SK-N-SH (cell line): ENCODE measurements at regions not wholly inside any gene's neighbourhood (a gene's known extent, or its start where the extent isn't known, plus 50 kb on each side); places are given as distances from the start of the nearest gene placed in this dataset.

ENCODE experiments used
- CTCF ChIA-PET: fragments of 300-600, 350-600 bp; formaldehyde crosslinking; extraction: SDS; loops from one replicate; lab custom pipeline; 2021; lab: Yijun Ruan, JAX
- POLR2A ChIA-PET: fragments of 350-600 bp; sonication (Branson Sonifier 250); formaldehyde crosslinking; extraction: SDS; loops from one replicate; lab custom pipeline; 2020; ENCODE audit warnings: antibody characterized with exemption, inconsistent platforms; lab: Yijun Ruan, JAX
- DNase-seq: peaks from one replicate; pipeline ENCODE4 v3.0.0; 2012
- H2AFZ ChIP-seq: fragments of 200-600 bp; sonication (generic); 2 replicates; pipeline ENCODE4 v1.8.1; 2016; ENCODE audit warnings: antibody characterized with exemption, mild to moderate bottlenecking, low read depth
- H3F3A ChIP-seq: fragments of 200-600 bp; sonication (generic); replicated peaks from 2 replicates; pipeline ENCODE3; 2016; ENCODE audit warnings: antibody characterized with exemption, mild to moderate bottlenecking; ENCODE audit not compliant: insufficient read depth
- H3K27ac ChIP-seq, 2 experiments: fragments of 200-500 bp in 1 of 2; fragments of 200-600 bp in 1 of 2; sonication (Bioruptor generic) in 1 of 2; sonication (generic), shearing (Covaris generic) in 1 of 2; 2 replicates each; pipeline versions ENCODE4 v1.5.1 to v1.6.1; 2014 to 2016; ENCODE audit warnings: low read depth in 2 of 2, inconsistent platforms in 1 of 2, low read length in 1 of 2, mild to moderate bottlenecking in 1 of 2, mixed read lengths in 1 of 2
- H3K27me3 ChIP-seq: fragments of 200-600 bp; sonication (generic), shearing (Covaris generic); 2 replicates; pipeline ENCODE4 v1.6.1; 2016; ENCODE audit warnings: mixed run types; ENCODE audit not compliant: insufficient read depth
- H3K36me3 ChIP-seq, 2 experiments: fragments of 200-500 bp in 1 of 2; fragments of 200-600 bp in 1 of 2; sonication (Bioruptor generic) in 1 of 2; sonication (generic) in 1 of 2; replicated peaks in 1 of 2; 2 replicates each; pipeline versions ENCODE3 to v1.5.1; 2014 to 2016; ENCODE audit warnings: low read length in 1 of 2, mild to moderate bottlenecking in 1 of 2; ENCODE audit not compliant: insufficient read depth in 2 of 2, control insufficient read depth in 1 of 2
- H3K4me1 ChIP-seq, 2 experiments: fragments of 200-500 bp in 1 of 2; fragments of 200-600 bp in 1 of 2; sonication (Bioruptor generic) in 1 of 2; sonication (generic), shearing (Covaris generic) in 1 of 2; 2 replicates each; pipeline versions ENCODE4 v1.5.1 to v1.6.1; 2014 to 2016; ENCODE audit warnings: low read depth in 1 of 2, low read length in 1 of 2, mixed run types in 1 of 2; ENCODE audit not compliant: insufficient read depth in 2 of 2, control insufficient read depth in 1 of 2
- H3K4me2 ChIP-seq: fragments of 200-600 bp; sonication (generic), shearing (Covaris generic); 2 replicates; pipeline ENCODE4 v1.6.1; 2017; ENCODE audit warnings: mixed run types
- H3K4me3 ChIP-seq, 2 experiments: fragments of 200-500 bp in 1 of 2; fragments of 200-600 bp in 1 of 2; sonication (Bioruptor generic) in 1 of 2; sonication (generic), shearing (Covaris generic) in 1 of 2; 2 replicates each; pipeline versions ENCODE4 v1.5.1 to v1.8.1; 2014 to 2016; ENCODE audit warnings: low read depth in 2 of 2, inconsistent platforms in 1 of 2, low read length in 1 of 2, mild to moderate bottlenecking in 1 of 2, mixed read lengths in 1 of 2, moderate library complexity in 1 of 2
- H3K79me2 ChIP-seq: fragments of 200-600 bp; sonication (generic); 2 replicates; pipeline ENCODE4 v1.8.1; 2017; ENCODE audit warnings: mild to moderate bottlenecking; ENCODE audit not compliant: insufficient read depth
- H3K9ac ChIP-seq: fragments of 200-600 bp; sonication (generic); 2 replicates; pipeline ENCODE4 v1.6.1; 2017; ENCODE audit warnings: mixed run types
- H3K9me2 ChIP-seq: fragments of 200-600 bp; sonication (generic); 2 replicates; pipeline ENCODE4 v1.6.1; 2017; ENCODE audit warnings: mixed run types
- H3K9me3 ChIP-seq: fragments of 200-600 bp; sonication (generic); 2 replicates; pipeline ENCODE4 v1.6.1; 2017; ENCODE audit warnings: mixed run types, mild to moderate bottlenecking, moderate library complexity
- H4K20me1 ChIP-seq: fragments of 200-600 bp; sonication (generic); 2 replicates; pipeline ENCODE4 v1.6.1; 2017; ENCODE audit warnings: mild to moderate bottlenecking, mixed run types; ENCODE audit not compliant: insufficient read depth
- CHD2 ChIP-seq: fragments of 150-350 bp; IDR thresholded peaks from 2 replicates; pipeline ENCODE4 v1.6.1; 2018; ENCODE audit warnings: low read length; ENCODE audit not compliant: partially characterized antibody
- ELF1 ChIP-seq: IDR thresholded peaks from 2 replicates; pipeline ENCODE4 v1.4.0; 2012
- EP300 ChIP-seq, 2 experiments: IDR thresholded peaks; 2 replicates each; pipeline versions ENCODE4 v1.4.0 to v1.6.1; 2012; ENCODE audit warnings: borderline replicate concordance in 1 of 2, low read depth in 1 of 2, low read length in 1 of 2
- EZH2phosphoT487 ChIP-seq: fragments of 200-600 bp; sonication (generic); IDR thresholded peaks from 2 replicates; pipeline ENCODE4 v1.6.1; 2017; ENCODE audit warnings: low read depth, mixed run types, mild to moderate bottlenecking, antibody characterized with exemption, moderate library complexity, borderline replicate concordance
- FOSL2 ChIP-seq: IDR thresholded peaks from 2 replicates; pipeline ENCODE4 v1.4.0; 2012; ENCODE audit warnings: low read depth, mild to moderate bottlenecking, moderate library complexity, borderline replicate concordance
- MEF2A ChIP-seq: IDR thresholded peaks from 2 replicates; pipeline ENCODE4 v1.4.0; 2012; ENCODE audit warnings: low read depth, borderline replicate concordance
- MXI1 ChIP-seq: IDR thresholded peaks from 2 replicates; pipeline ENCODE4 v1.6.1; 2012; ENCODE audit warnings: mild to moderate bottlenecking, low read depth, low read length, improper control_type of control experiment
- RAD21 ChIP-seq: IDR thresholded peaks from 2 replicates; pipeline ENCODE4 v1.6.1; 2012; ENCODE audit warnings: mild to moderate bottlenecking, low read length
- RCOR1 ChIP-seq: fragments of 150-350 bp; IDR thresholded peaks from 2 replicates; pipeline ENCODE4 v1.6.1; 2017; ENCODE audit warnings: antibody characterized with exemption, low read length
- RFX5 ChIP-seq: IDR thresholded peaks from 2 replicates; pipeline ENCODE4 v1.6.1; 2012; ENCODE audit warnings: mild to moderate bottlenecking, improper control_type of control experiment, low read length
- SMC3 ChIP-seq: IDR thresholded peaks from 2 replicates; pipeline ENCODE4 v1.6.1; 2012; ENCODE audit warnings: low read depth, low read length, improper control_type of control experiment
- TAF1 ChIP-seq: IDR thresholded peaks from 2 replicates; pipeline ENCODE4 v1.6.1; 2012; ENCODE audit warnings: low read depth, mild to moderate bottlenecking, low read length, moderate library complexity, borderline replicate concordance
- TEAD4 ChIP-seq: IDR thresholded peaks from 2 replicates; pipeline ENCODE4 v1.4.0; 2012; ENCODE audit warnings: mild to moderate bottlenecking, borderline replicate concordance; ENCODE audit not compliant: insufficient read depth
- WGBS: methylation state at CpG from one replicate; pipeline ENCODE4 v1.1.6; 2017; ENCODE audit warnings: low lambda C conversion rate; 5-methylcytosine and 5-hydroxymethylcytosine counted together
- TF ChIP-seq, protein P1 (sequence below): fragments of 200-600 bp; sonication (generic); IDR thresholded peaks from 2 replicates; pipeline ENCODE4 v1.6.1; 2017; ENCODE audit warnings: antibody characterized with exemption, mild to moderate bottlenecking, moderate library complexity
- TF ChIP-seq, protein P2 (sequence below): fragments of 150-350 bp; IDR thresholded peaks from 2 replicates; pipeline ENCODE4 v1.6.1; 2017; ENCODE audit warnings: antibody characterized with exemption, low read length, low read depth, borderline replicate concordance
- TF ChIP-seq, protein P3 (sequence below): fragments of 150-350 bp; IDR thresholded peaks from 2 replicates; pipeline ENCODE4 v1.6.1; 2016; ENCODE audit warnings: mild to moderate bottlenecking, low read depth, low read length
- TF ChIP-seq, protein P4 (sequence below): IDR thresholded peaks from 2 replicates; pipeline ENCODE4 v1.4.0; 2012; ENCODE audit warnings: low read depth, borderline replicate concordance
- TF ChIP-seq, protein P5 (sequence below): IDR thresholded peaks from 2 replicates; pipeline ENCODE4 v1.4.0; 2012; ENCODE audit warnings: low read depth, borderline replicate concordance

DNA sequence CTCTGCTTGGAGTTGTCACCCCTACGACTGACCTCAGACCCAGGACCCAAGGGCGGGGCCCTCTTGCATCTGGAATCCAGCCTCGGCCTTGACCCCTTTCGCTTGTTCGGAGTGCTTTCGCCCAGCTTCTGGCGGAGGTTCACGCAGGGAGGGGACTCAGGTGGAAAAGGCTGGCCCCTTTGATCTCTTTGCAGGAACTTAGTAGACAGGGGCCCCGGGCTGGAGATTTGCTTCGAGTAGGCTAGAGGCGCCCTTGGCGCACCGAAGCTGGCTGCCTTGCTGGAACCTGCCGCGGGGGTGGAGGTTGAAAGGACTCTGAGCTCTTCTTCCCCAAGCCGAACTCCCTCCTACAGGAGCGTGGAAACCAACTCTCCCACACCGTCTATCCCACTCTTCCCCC lies 255.1 kb downstream of the OTUD1 start:
- TF ChIP-seq TAF1 (no peak), EZH2phosphoT487 (no peak), RCOR1 (no peak), FOSL2 (no peak), SMC3 (no peak), TEAD4 (no peak), ELF1 (no peak), MEF2A (no peak), EP300 (IDR thresholded peaks at IDR 0.05; ENCODE audit: borderline replicate concordance in 1 of 2, low read depth in 1 of 2, low read length in 1 of 2) (no peak)
- TF ChIP-seq, protein P1, sequence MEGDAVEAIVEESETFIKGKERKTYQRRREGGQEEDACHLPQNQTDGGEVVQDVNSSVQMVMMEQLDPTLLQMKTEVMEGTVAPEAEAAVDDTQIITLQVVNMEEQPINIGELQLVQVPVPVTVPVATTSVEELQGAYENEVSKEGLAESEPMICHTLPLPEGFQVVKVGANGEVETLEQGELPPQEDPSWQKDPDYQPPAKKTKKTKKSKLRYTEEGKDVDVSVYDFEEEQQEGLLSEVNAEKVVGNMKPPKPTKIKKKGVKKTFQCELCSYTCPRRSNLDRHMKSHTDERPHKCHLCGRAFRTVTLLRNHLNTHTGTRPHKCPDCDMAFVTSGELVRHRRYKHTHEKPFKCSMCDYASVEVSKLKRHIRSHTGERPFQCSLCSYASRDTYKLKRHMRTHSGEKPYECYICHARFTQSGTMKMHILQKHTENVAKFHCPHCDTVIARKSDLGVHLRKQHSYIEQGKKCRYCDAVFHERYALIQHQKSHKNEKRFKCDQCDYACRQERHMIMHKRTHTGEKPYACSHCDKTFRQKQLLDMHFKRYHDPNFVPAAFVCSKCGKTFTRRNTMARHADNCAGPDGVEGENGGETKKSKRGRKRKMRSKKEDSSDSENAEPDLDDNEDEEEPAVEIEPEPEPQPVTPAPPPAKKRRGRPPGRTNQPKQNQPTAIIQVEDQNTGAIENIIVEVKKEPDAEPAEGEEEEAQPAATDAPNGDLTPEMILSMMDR, result no peak
- TF ChIP-seq, protein P2, sequence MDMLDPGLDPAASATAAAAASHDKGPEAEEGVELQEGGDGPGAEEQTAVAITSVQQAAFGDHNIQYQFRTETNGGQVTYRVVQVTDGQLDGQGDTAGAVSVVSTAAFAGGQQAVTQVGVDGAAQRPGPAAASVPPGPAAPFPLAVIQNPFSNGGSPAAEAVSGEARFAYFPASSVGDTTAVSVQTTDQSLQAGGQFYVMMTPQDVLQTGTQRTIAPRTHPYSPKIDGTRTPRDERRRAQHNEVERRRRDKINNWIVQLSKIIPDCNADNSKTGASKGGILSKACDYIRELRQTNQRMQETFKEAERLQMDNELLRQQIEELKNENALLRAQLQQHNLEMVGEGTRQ, result no peak
- Histone ChIP-seq H3F3A (no peaks in the 10 kb centered on the region), H3K27me3 (peaks cover 34% of the 10 kb centered on the region), H3K79me2 (no peaks in the 10 kb centered on the region), H3K4me1 (no peaks in the 10 kb centered on the region), H4K20me1 (no peaks in the 10 kb centered on the region), H3K36me3 (no peaks in the 10 kb centered on the region), H3K9me3 (no peaks in the 10 kb centered on the region), H2AFZ (no peak overlapping the region), H3K9me2 (no peaks in the 10 kb centered on the region), H3K9ac (no peak overlapping the region), H3K4me3 (no peak overlapping the region), H3K27ac (no peak overlapping the region), H3K4me2 (no peak overlapping the region)
- CTCF ChIA-PET, result interaction anchor here (0.8 to 2.3 kb wide), 2 partner anchors 379 to 536 kb away, joined by 5 to 6 read pairs; no protein-coding TSS in a partner anchor
- peak; percentile 10 for DNase-seq
- WGBS, result 0% methylated on average over 6 of the region's 18 CpGs
- POLR2A ChIA-PET, result no interaction called here

DNA sequence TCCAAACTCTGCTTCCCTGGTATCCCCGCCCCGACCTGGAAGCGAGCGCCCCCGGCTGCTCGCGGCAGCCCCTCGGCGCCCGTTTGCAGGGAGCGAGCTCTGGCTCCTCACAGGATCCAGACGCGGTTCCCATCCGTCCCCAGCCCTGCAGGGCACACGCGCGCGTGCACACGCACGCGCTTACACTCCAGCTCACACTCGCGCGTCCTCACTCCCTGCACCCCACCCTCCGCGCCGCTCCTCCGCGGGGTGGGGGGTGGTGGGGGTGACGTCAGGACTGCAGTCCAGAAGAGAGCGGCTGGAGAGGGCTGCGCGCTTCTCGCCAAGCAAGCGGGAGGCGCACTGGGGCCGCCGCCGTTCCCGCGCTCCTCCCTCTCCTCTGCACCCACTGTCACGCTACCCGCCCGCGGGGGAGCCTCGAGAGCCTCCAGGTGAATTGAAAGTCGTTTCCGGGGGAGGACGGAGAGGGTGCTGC lies 255.6 kb downstream of the OTUD1 start:
- H3K4me1 ChIP-seq, result no peaks in the 10 kb centered on the region
- WGBS, result 4% methylated on average over 19 of the region's 49 CpGs
- DNase-seq, result peak; percentile 36
- H3K4me3 ChIP-seq, result no peak overlapping the region
- no peaks in the 10 kb centered on the region for H3F3A ChIP-seq
- peaks cover 34% of the 10 kb centered on the region for H3K27me3 ChIP-seq
- POLR2A ChIA-PET, result no interaction called here
- peak overlapping the region; percentile 52; the same call in 1 of the 2 replicates for H3K4me2 ChIP-seq
- H3K79me2 ChIP-seq, result no peaks in the 10 kb centered on the region
- no peak overlapping the region for H3K27ac ChIP-seq
- H4K20me1 ChIP-seq, result no peaks in the 10 kb centered on the region
- H2AFZ ChIP-seq, result no peak overlapping the region
- no peaks in the 10 kb centered on the region for H3K9me3 ChIP-seq
- H3K9me2 ChIP-seq, result no peaks in the 10 kb centered on the region
- no peaks in the 10 kb centered on the region for H3K36me3 ChIP-seq
- CTCF ChIA-PET, result interaction anchor here (2.3 kb wide), 1 partner anchor 536 kb away, joined by 6 read pairs; no protein-coding TSS in a partner anchor
- no peak overlapping the region for H3K9ac ChIP-seq
- TF ChIP-seq, protein P3, sequence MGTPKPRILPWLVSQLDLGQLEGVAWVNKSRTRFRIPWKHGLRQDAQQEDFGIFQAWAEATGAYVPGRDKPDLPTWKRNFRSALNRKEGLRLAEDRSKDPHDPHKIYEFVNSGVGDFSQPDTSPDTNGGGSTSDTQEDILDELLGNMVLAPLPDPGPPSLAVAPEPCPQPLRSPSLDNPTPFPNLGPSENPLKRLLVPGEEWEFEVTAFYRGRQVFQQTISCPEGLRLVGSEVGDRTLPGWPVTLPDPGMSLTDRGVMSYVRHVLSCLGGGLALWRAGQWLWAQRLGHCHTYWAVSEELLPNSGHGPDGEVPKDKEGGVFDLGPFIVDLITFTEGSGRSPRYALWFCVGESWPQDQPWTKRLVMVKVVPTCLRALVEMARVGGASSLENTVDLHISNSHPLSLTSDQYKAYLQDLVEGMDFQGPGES, result no peak
- no peak for TF ChIP-seq FOSL2
- TF ChIP-seq RFX5, result no peak
- no peak for TF ChIP-seq EZH2phosphoT487
- TF ChIP-seq, protein P2, result no peak
- no peak for TF ChIP-seq EP300 (IDR thresholded peaks at IDR 0.05; ENCODE audit: borderline replicate concordance in 1 of 2, low read depth in 1 of 2, low read length in 1 of 2)
- TF ChIP-seq, protein P4, sequence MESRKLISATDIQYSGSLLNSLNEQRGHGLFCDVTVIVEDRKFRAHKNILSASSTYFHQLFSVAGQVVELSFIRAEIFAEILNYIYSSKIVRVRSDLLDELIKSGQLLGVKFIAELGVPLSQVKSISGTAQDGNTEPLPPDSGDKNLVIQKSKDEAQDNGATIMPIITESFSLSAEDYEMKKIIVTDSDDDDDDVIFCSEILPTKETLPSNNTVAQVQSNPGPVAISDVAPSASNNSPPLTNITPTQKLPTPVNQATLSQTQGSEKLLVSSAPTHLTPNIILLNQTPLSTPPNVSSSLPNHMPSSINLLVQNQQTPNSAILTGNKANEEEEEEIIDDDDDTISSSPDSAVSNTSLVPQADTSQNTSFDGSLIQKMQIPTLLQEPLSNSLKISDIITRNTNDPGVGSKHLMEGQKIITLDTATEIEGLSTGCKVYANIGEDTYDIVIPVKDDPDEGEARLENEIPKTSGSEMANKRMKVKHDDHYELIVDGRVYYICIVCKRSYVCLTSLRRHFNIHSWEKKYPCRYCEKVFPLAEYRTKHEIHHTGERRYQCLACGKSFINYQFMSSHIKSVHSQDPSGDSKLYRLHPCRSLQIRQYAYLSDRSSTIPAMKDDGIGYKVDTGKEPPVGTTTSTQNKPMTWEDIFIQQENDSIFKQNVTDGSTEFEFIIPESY, result no peak
- TF ChIP-seq TEAD4, result no peak
- no peak for TF ChIP-seq MXI1
- no peak for TF ChIP-seq RAD21
- no peak for TF ChIP-seq TAF1
- TF ChIP-seq CHD2, result no peak
- TF ChIP-seq, protein P5, sequence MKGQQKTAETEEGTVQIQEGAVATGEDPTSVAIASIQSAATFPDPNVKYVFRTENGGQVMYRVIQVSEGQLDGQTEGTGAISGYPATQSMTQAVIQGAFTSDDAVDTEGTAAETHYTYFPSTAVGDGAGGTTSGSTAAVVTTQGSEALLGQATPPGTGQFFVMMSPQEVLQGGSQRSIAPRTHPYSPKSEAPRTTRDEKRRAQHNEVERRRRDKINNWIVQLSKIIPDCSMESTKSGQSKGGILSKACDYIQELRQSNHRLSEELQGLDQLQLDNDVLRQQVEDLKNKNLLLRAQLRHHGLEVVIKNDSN, result no peak
